ENCODE measurements at regions not wholly inside any gene's neighbourhood (a gene's known extent, or its start where the extent isn't known, plus 50 kb on each side); places are given as distances from the start of the nearest gene placed in this dataset.

- H3K36me3 ChIP-seq (ENCODE audit: insufficient read depth, low read length) = no peaks in the 10 kb centered on the region
- no peak overlapping the region for H3K4me2 ChIP-seq (ENCODE audit: insufficient read depth, low read length)
- no peak overlapping the region for H3K27ac ChIP-seq (ENCODE audit: low read depth, low read length)
- H3K4me3 ChIP-seq (ENCODE audit: insufficient read depth, low read length) = no peak overlapping the region
- H3K4me1 ChIP-seq (ENCODE audit: insufficient read depth, low read length) = no peaks in the 10 kb centered on the region
- H3K9me3 ChIP-seq (ENCODE audit: low read depth, low read length) = no peaks in the 10 kb centered on the region
- DNase-seq (ENCODE audit: insufficient read length, low spot score, missing footprints) = no peak
- H4K20me1 ChIP-seq (ENCODE audit: insufficient read depth, low read length) = no peaks in the 10 kb centered on the region
- TF ChIP-seq CTCF (IDR thresholded peaks at IDR 0.05; ENCODE audit: extremely low read depth, low read depth, low read length) = no peak
- no peak overlapping the region for H2AFZ ChIP-seq (ENCODE audit: low read length)
- no peaks in the 10 kb centered on the region for H3K27me3 ChIP-seq (ENCODE audit: insufficient read depth, low read length)
- H3K79me2 ChIP-seq (ENCODE audit: insufficient read depth, low read length) = no peaks in the 10 kb centered on the region
Measured at GRCh38 chr2:201977651-201978050, 56.0 kb upstream of the FZD7 start.

GRCh38 chr2:201978333-201978732 is 55.3 kb upstream of the FZD7 start:
- H3K27ac ChIP-seq (ENCODE audit: low read depth, low read length) = no peak overlapping the region
- no peaks in the 10 kb centered on the region for H3K9me3 ChIP-seq (ENCODE audit: low read depth, low read length)
- no peak overlapping the region for H2AFZ ChIP-seq (ENCODE audit: low read length)
- H3K4me2 ChIP-seq (ENCODE audit: insufficient read depth, low read length) = no peak overlapping the region
- DNase-seq (ENCODE audit: insufficient read length, low spot score, missing footprints) = no peak
- no peak for TF ChIP-seq CTCF (IDR thresholded peaks at IDR 0.05; ENCODE audit: extremely low read depth, low read depth, low read length)
- no peaks in the 10 kb centered on the region for H3K79me2 ChIP-seq (ENCODE audit: insufficient read depth, low read length)
- H3K4me3 ChIP-seq (ENCODE audit: insufficient read depth, low read length) = no peak overlapping the region
- no peaks in the 10 kb centered on the region for H4K20me1 ChIP-seq (ENCODE audit: insufficient read depth, low read length)
- no peaks in the 10 kb centered on the region for H3K4me1 ChIP-seq (ENCODE audit: insufficient read depth, low read length)
- H3K27me3 ChIP-seq (ENCODE audit: insufficient read depth, low read length) = no peaks in the 10 kb centered on the region
- no peaks in the 10 kb centered on the region for H3K36me3 ChIP-seq (ENCODE audit: insufficient read depth, low read length)

GRCh38 chr2:201978986-201979385 is 54.7 kb upstream of the FZD7 start:
- TF ChIP-seq CTCF (IDR thresholded peaks at IDR 0.05; ENCODE audit: extremely low read depth, low read depth, low read length) = no peak
- Histone ChIP-seq H3K27me3 (ENCODE audit: insufficient read depth, low read length) (no peaks in the 10 kb centered on the region), H2AFZ (ENCODE audit: low read length) (no peak overlapping the region), H3K79me2 (ENCODE audit: insufficient read depth, low read length) (no peaks in the 10 kb centered on the region), H4K20me1 (ENCODE audit: insufficient read depth, low read length) (no peaks in the 10 kb centered on the region), H3K4me3 (ENCODE audit: insufficient read depth, low read length) (no peak overlapping the region), H3K36me3 (ENCODE audit: insufficient read depth, low read length) (no peaks in the 10 kb centered on the region), H3K4me1 (ENCODE audit: insufficient read depth, low read length) (no peaks in the 10 kb centered on the region), H3K4me2 (ENCODE audit: insufficient read depth, low read length) (no peak overlapping the region), H3K9me3 (ENCODE audit: low read depth, low read length) (no peaks in the 10 kb centered on the region), H3K27ac (ENCODE audit: low read depth, low read length) (no peak overlapping the region)
- no peak for DNase-seq (ENCODE audit: insufficient read length, low spot score, missing footprints)

- no peaks in the 10 kb centered on the region for H4K20me1 ChIP-seq (ENCODE audit: insufficient read depth, low read length)
Measured at GRCh38 chr2:201980389-201980821, 53.2 kb upstream of the FZD7 start.

More at GRCh38 chr2:201980389-201980821, 53.2 kb upstream of the FZD7 start:
- Histone ChIP-seq H3K9me3 (ENCODE audit: low read depth, low read length) (no peaks in the 10 kb centered on the region), H3K36me3 (ENCODE audit: insufficient read depth, low read length) (no peaks in the 10 kb centered on the region), H3K4me3 (ENCODE audit: insufficient read depth, low read length) (no peak overlapping the region), H3K27ac (ENCODE audit: low read depth, low read length) (no peak overlapping the region), H2AFZ (ENCODE audit: low read length) (no peak overlapping the region), H3K79me2 (ENCODE audit: insufficient read depth, low read length) (no peaks in the 10 kb centered on the region), H3K27me3 (ENCODE audit: insufficient read depth, low read length) (no peaks in the 10 kb centered on the region), H3K4me2 (ENCODE audit: insufficient read depth, low read length) (no peak overlapping the region), H3K4me1 (ENCODE audit: insufficient read depth, low read length) (peaks cover 5% of the 10 kb centered on the region)
- TF ChIP-seq CTCF (IDR thresholded peaks at IDR 0.05; ENCODE audit: extremely low read depth, low read depth, low read length) = no peak
- DNase-seq (ENCODE audit: insufficient read length, low spot score, missing footprints) = no peak
